ENCODE measurements at regions not wholly inside any gene's neighbourhood (a gene's known extent, or its start where the extent isn't known, plus 50 kb on each side); places are given as distances from the start of the nearest gene placed in this dataset.

GRCh38 chr7:31204071-31204470, 136.5 kb downstream of the NEUROD6 start:
- TF ChIP-seq CTCF (IDR thresholded peaks at IDR 0.05) (no peak), EZH2 (IDR thresholded peaks at IDR 0.05; ENCODE audit: borderline replicate concordance, insufficient read depth, low read depth, low read length, poor library complexity, severe bottlenecking) (no peak)

Data from B cell (primary cell).